Breast epithelium (tissue), 4 donors: ENCODE measurements at regions not wholly inside any gene's neighbourhood (a gene's known extent, or its start where the extent isn't known, plus 50 kb on each side); places are given as distances from the start of the nearest gene placed in this dataset.
"Not testable (repeated sequence)": the region's sequence is repeated elsewhere in the genome, so short reads cannot be mapped to it uniquely, and the experiment has no call there.

Source experiments
- DNase-seq, 2 donors: peaks; one replicate each; pipeline ENCODE4 v3.0.0-alpha.2; 2019; ENCODE audit warnings: low spot score in 2 of 2
- H3K27ac ChIP-seq, 2 donors: fragments of 200-600 bp; sonication (generic) in 1 of 2; one replicate each; pipeline ENCODE4 v1.5.1; 2016 to 2019; ENCODE audit warnings: mild to moderate bottlenecking in 1 of 2
- H3K27me3 ChIP-seq, 2 donors: fragments of 200-600 bp; sonication (generic) in 1 of 2; one replicate each; pipeline versions ENCODE4 v1.5.1 to v1.6.0; 2017 to 2019; ENCODE audit warnings: control low read depth in 1 of 2, mild to moderate bottlenecking in 1 of 2
- H3K36me3 ChIP-seq: fragments of 200-600 bp; one replicate; pipeline ENCODE4 v1.5.1; 2019
- H3K4me1 ChIP-seq, 2 donors: fragments of 200-600 bp; sonication (generic); one replicate each; pipeline ENCODE4 v1.5.1; 2016 to 2019; ENCODE audit warnings: control low read depth in 1 of 2
- H3K4me3 ChIP-seq, 3 donors: fragments of 200-600 bp; sonication (generic); 1 replicate in 2 of 3; 2 replicates in 1 of 3; pipeline ENCODE4 v1.5.1; 2016 to 2019; ENCODE audit warnings: mild to moderate bottlenecking in 3 of 3, moderate library complexity in 2 of 3
- H3K9me3 ChIP-seq, 2 donors: fragments of 200-600 bp; sonication (generic) in 1 of 2; one replicate each; pipeline ENCODE4 v1.5.1; 2016 to 2019; ENCODE audit warnings: control low read depth in 1 of 2
- CTCF ChIP-seq, 3 donors: fragments of 450-650 bp; IDR thresholded peaks; one replicate each; pipeline ENCODE4 v1.5.1; 2016 to 2017; ENCODE audit warnings: antibody characterized with exemption in 3 of 3, mild to moderate bottlenecking in 3 of 3, moderate library complexity in 3 of 3
- POLR2A ChIP-seq: fragments of 450-650 bp; IDR thresholded peaks from one replicate; pipeline ENCODE4 v1.6.1; 2016; ENCODE audit warnings: antibody characterized with exemption, mild to moderate bottlenecking, moderate library complexity
- POLR2AphosphoS5 ChIP-seq, 3 donors: sonication (generic); formaldehyde crosslinking; IDR thresholded peaks; one replicate each; pipeline ENCODE4 v1.6.1; 2017; ENCODE audit warnings: antibody characterized with exemption in 3 of 3
- intact Hi-C: fragments of 100-400 bp; cut with DNase I; formaldehyde crosslinking; loops from one replicate; pipeline ENCODE4 v1.15.1; 2023; ENCODE audit warnings: low total_unique reads

- no peak overlapping the region for H3K27ac ChIP-seq
- no peaks in the 10 kb centered on the region for H3K4me1 ChIP-seq
- H3K4me3 ChIP-seq = no peak overlapping the region
- TF ChIP-seq POLR2AphosphoS5 (IDR thresholded peaks at IDR 0.05) (no peak), CTCF (IDR thresholded peaks at IDR 0.05) (no peak), POLR2A (no peak)
- DNase-seq = no peak
- H3K9me3 ChIP-seq = no peaks in the 10 kb centered on the region
- intact Hi-C loops = no loop called here
- no peaks in the 10 kb centered on the region for H3K27me3 ChIP-seq
- no peaks in the 10 kb centered on the region for H3K36me3 ChIP-seq
These were observed 921.5 kb downstream of the TYW1 start for GRCh38 chr7:67918158-67918557.

GRCh38 chr7:67923286-67923685, 926.7 kb downstream of the TYW1 start:
- intact Hi-C loops = no loop called here
- no peaks in the 10 kb centered on the region for H3K9me3 ChIP-seq
- no peak overlapping the region for H3K4me3 ChIP-seq
- H3K4me1 ChIP-seq = no peaks in the 10 kb centered on the region
- no peaks in the 10 kb centered on the region for H3K27me3 ChIP-seq
- no peak for DNase-seq
- H3K36me3 ChIP-seq = no peaks in the 10 kb centered on the region
- TF ChIP-seq POLR2A (no peak), CTCF (IDR thresholded peaks at IDR 0.05) (no peak), POLR2AphosphoS5 (IDR thresholded peaks at IDR 0.05) (no peak)
- H3K27ac ChIP-seq = no peak overlapping the region

- intact Hi-C loops = loop anchor here (5.0 kb wide), 1 partner anchor 1509 kb away; no protein-coding TSS in a partner anchor
- H3K9me3 ChIP-seq = no peaks in the 10 kb centered on the region
- DNase-seq = no peak
- no peaks in the 10 kb centered on the region for H3K27me3 ChIP-seq
- TF ChIP-seq CTCF (IDR thresholded peaks at IDR 0.05) (no peak), POLR2A (no peak), POLR2AphosphoS5 (IDR thresholded peaks at IDR 0.05) (no peak)
- H3K36me3 ChIP-seq = no peaks in the 10 kb centered on the region
- no peak overlapping the region for H3K27ac ChIP-seq
- no peak overlapping the region for H3K4me3 ChIP-seq
- no peaks in the 10 kb centered on the region for H3K4me1 ChIP-seq
These were observed 931.5 kb downstream of the TYW1 start for GRCh38 chr7:67928141-67928540.

GRCh38 chr7:67936447-67936846, 939.8 kb downstream of the TYW1 start:
- H3K9me3 ChIP-seq, intact Hi-C loops, H3K4me3 ChIP-seq, H3K27ac ChIP-seq, DNase-seq, H3K4me1 ChIP-seq, H3K36me3 ChIP-seq, H3K27me3 ChIP-seq: not testable (repeated sequence)

GRCh38 chr7:67940400-67940799, 943.8 kb downstream of the TYW1 start:
- DNase-seq = no peak
- intact Hi-C loops = no loop called here
- no peak for TF ChIP-seq POLR2A
- no peak for TF ChIP-seq CTCF (IDR thresholded peaks at IDR 0.05)
- TF ChIP-seq POLR2AphosphoS5 (IDR thresholded peaks at IDR 0.05) = no peak
- Histone ChIP-seq H3K36me3 (no peaks in the 10 kb centered on the region), H3K4me1 (no peaks in the 10 kb centered on the region), H3K4me3 (no peak overlapping the region), H3K27me3 (no peaks in the 10 kb centered on the region), H3K27ac (no peak overlapping the region), H3K9me3 (no peaks in the 10 kb centered on the region)

GRCh38 chr7:67947191-67947590, 950.6 kb downstream of the TYW1 start:
- TF ChIP-seq POLR2A = no peak
- no peak for TF ChIP-seq CTCF (IDR thresholded peaks at IDR 0.05)
- DNase-seq = no peak
- no peaks in the 10 kb centered on the region for H3K27me3 ChIP-seq
- intact Hi-C loops = no loop called here
- H3K27ac ChIP-seq = no peak overlapping the region
- no peaks in the 10 kb centered on the region for H3K4me1 ChIP-seq
- no peaks in the 10 kb centered on the region for H3K9me3 ChIP-seq
- no peaks in the 10 kb centered on the region for H3K36me3 ChIP-seq
- H3K4me3 ChIP-seq = no peak overlapping the region
